HG03521 (cell line): ENCODE measurements at regions not wholly inside any gene's neighbourhood (a gene's known extent, or its start where the extent isn't known, plus 50 kb on each side); places are given as distances from the start of the nearest gene placed in this dataset.

ENCODE experiments used
- ATAC-seq: cut with Tn5 transposase; IDR thresholded peaks from one replicate; pipeline ENCODE4 v1.9.1; 2021; ENCODE audit warnings: mild to moderate bottlenecking, moderate library complexity; ENCODE audit not compliant: unreplicated experiment

- ATAC-seq: no peak
These were observed 204.8 kb upstream of the GALNT5 start for GRCh38 chr2:157052685-157053224.

- ATAC-seq: no peak
These were observed 203.6 kb upstream of the GALNT5 start for GRCh38 chr2:157053876-157054275.

- no peak for ATAC-seq
These were observed 201.8 kb upstream of the GALNT5 start for GRCh38 chr2:157055660-157056199.

- ATAC-seq: no peak
These were observed 201.3 kb upstream of the GALNT5 start for GRCh38 chr2:157056200-157056676.

- ATAC-seq: no peak
These were observed 199.3 kb upstream of the GALNT5 start for GRCh38 chr2:157058161-157058560.

- ATAC-seq: no peak
These were observed 198.5 kb upstream of the GALNT5 start for GRCh38 chr2:157059036-157059435.

- peak; percentile 84 for ATAC-seq
These were observed 195.7 kb upstream of the GALNT5 start for GRCh38 chr2:157061799-157062198.

GRCh38 chr2:157067562-157067961 is 189.9 kb upstream of the GALNT5 start:
- no peak for ATAC-seq

- ATAC-seq: no peak
These were observed 189.3 kb upstream of the GALNT5 start for GRCh38 chr2:157068237-157068636.

GRCh38 chr2:157075924-157076323 is 181.6 kb upstream of the GALNT5 start:
- ATAC-seq: no peak

GRCh38 chr2:157076526-157077161 is 180.9 kb upstream of the GALNT5 start:
- ATAC-seq: no peak

- no peak for ATAC-seq
These were observed 179.7 kb upstream of the GALNT5 start for GRCh38 chr2:157077753-157078350.

GRCh38 chr2:157082950-157083349 is 174.6 kb upstream of the GALNT5 start:
- ATAC-seq: no peak

- no peak for ATAC-seq
These were observed 172.0 kb upstream of the GALNT5 start for GRCh38 chr2:157085522-157085921.

- ATAC-seq: no peak
These were observed 170.0 kb upstream of the GALNT5 start for GRCh38 chr2:157087373-157088002.

- ATAC-seq: no peak
These were observed 163.8 kb upstream of the GALNT5 start for GRCh38 chr2:157093666-157094065.

- no peak for ATAC-seq
These were observed 152.1 kb upstream of the GALNT5 start for GRCh38 chr2:157105372-157105771.

GRCh38 chr2:157106950-157107349 is 150.6 kb upstream of the GALNT5 start:
- no peak for ATAC-seq

- ATAC-seq: no peak
These were observed 150.0 kb upstream of the GALNT5 start for GRCh38 chr2:157107460-157107859.

GRCh38 chr2:157107877-157108276 is 149.6 kb upstream of the GALNT5 start:
- no peak for ATAC-seq

GRCh38 chr2:157122776-157123175 is 134.7 kb upstream of the GALNT5 start:
- no peak for ATAC-seq

GRCh38 chr2:157124731-157125130 is 132.8 kb upstream of the GALNT5 start:
- no peak for ATAC-seq
